HG02798 (cell line): ENCODE measurements at regions not wholly inside any gene's neighbourhood (a gene's known extent, or its start where the extent isn't known, plus 50 kb on each side); places are given as distances from the start of the nearest gene placed in this dataset.
"Not testable (repeated sequence)": the region's sequence is repeated elsewhere in the genome, so short reads cannot be mapped to it uniquely, and the experiment has no call there.

Experiments
- ATAC-seq: cut with Tn5 transposase; IDR thresholded peaks from one replicate; pipeline ENCODE4 v1.9.1; 2021; ENCODE audit warnings: mild to moderate bottlenecking; ENCODE audit not compliant: unreplicated experiment, poor library complexity

GRCh38 chr3:150141790-150142326 is 171.2 kb upstream of the PFN2 start:
- ATAC-seq, result no peak

- ATAC-seq, result no peak
These were observed 170.1 kb upstream of the PFN2 start for GRCh38 chr3:150140614-150141321.

GRCh38 chr3:150138824-150139223 is 168.1 kb upstream of the PFN2 start:
- no peak for ATAC-seq

GRCh38 chr3:150136242-150136641 is 165.5 kb upstream of the PFN2 start:
- no peak for ATAC-seq

GRCh38 chr3:150135287-150135721 is 164.6 kb upstream of the PFN2 start:
- no peak for ATAC-seq

GRCh38 chr3:150133293-150133692 is 162.6 kb upstream of the PFN2 start:
- no peak for ATAC-seq

- ATAC-seq, result peak; percentile 82
These were observed 161.5 kb upstream of the PFN2 start for GRCh38 chr3:150132101-150132749.

- ATAC-seq, result no peak
These were observed 161.0 kb upstream of the PFN2 start for GRCh38 chr3:150131663-150132062.

GRCh38 chr3:150130404-150131100 is 159.9 kb upstream of the PFN2 start:
- no peak for ATAC-seq

- ATAC-seq, result no peak
These were observed 158.5 kb upstream of the PFN2 start for GRCh38 chr3:150129166-150129565.

GRCh38 chr3:150128126-150128525 is 157.4 kb upstream of the PFN2 start:
- ATAC-seq, result no peak

GRCh38 chr3:150127011-150127490 is 156.4 kb upstream of the PFN2 start:
- ATAC-seq, result no peak

- no peak for ATAC-seq
These were observed 153.4 kb upstream of the PFN2 start for GRCh38 chr3:150124142-150124541.

GRCh38 chr3:150123249-150123648 is 152.6 kb upstream of the PFN2 start:
- ATAC-seq, result not testable (repeated sequence)

GRCh38 chr3:150118219-150118618 is 147.5 kb upstream of the PFN2 start:
- no peak for ATAC-seq

GRCh38 chr3:150117076-150117475 is 146.4 kb upstream of the PFN2 start:
- ATAC-seq, result no peak

- ATAC-seq, result no peak
These were observed 145.5 kb upstream of the PFN2 start for GRCh38 chr3:150116196-150116595.

- peak; percentile 87 for ATAC-seq
These were observed 144.3 kb upstream of the PFN2 start for GRCh38 chr3:150114873-150115540.

GRCh38 chr3:150114273-150114672 is 143.6 kb upstream of the PFN2 start:
- ATAC-seq, result no peak

- no peak for ATAC-seq
These were observed 139.4 kb upstream of the PFN2 start for GRCh38 chr3:150110097-150110496.
